Limb (tissue), 2 donors: ENCODE measurements at regions not wholly inside any gene's neighbourhood (a gene's known extent, or its start where the extent isn't known, plus 50 kb on each side); places are given as distances from the start of the nearest gene placed in this dataset.
A peak's percentile ranks its signal among the peaks of the same experiment; 100 is the strongest.

Experiments
- DNase-seq, 2 donors: peaks; one replicate each; pipeline ENCODE4 v3.0.0-alpha.2; 2016; ENCODE audit errors: extremely low spot score in 2 of 2

GRCh38 chr6:1091900-1092299 is 220.0 kb upstream of the FOXQ1 start:
- DNase-seq = no peak

DNA sequence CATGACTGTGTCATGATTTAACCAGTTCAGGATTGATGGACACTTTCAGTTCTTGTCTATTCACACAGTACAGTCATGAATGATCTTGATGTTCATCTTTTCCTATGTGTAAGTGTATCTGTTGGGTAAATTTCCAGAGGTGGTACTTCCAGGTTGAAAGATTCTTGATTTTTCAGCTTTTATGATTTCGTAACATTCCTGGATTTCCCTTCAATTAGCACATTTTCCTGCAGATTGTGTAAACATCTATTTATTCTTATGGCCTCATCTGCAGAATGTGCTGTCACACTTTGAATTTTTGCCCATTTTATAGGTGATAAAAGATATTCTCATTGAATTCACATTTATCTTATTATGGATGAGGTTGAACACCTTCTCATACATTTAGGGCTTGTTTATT is 222.0 kb upstream of the FOXQ1 start:
- no peak for DNase-seq

GRCh38 chr6:1088492-1089001 is 223.4 kb upstream of the FOXQ1 start:
- DNase-seq = no peak

DNA sequence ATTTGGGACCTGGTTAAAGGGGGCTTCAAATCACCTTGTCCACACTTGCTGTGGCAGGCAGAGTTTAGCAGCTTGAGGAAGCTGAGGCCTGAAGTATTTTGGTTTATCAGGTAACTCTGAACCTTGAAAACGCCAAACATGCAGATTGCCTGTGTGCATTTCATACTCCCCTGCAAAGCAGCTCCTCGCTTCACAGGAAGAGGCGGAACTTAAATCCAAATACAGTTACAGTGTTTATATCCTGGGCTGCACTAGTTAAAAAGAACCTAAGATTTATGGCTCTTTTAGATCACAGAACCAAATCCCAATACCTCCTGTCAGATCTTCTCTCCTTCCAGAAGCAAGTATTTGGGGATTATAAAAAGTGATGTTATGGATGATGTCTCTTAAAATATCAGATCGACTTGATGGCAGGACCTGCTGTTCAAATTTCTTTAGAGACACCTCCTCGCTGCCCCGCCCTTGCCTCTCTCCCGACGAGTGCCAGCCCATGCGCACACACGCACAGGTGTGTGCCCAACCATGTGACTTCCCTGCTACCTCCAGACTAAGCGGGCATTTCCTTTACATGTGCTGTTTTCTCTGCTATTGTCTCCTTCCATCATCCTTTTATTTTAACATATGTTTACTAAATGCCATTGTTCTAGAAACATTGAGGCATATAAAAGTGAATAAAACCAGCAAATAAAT is 224.6 kb upstream of the FOXQ1 start:
- DNase-seq = no peak

DNA sequence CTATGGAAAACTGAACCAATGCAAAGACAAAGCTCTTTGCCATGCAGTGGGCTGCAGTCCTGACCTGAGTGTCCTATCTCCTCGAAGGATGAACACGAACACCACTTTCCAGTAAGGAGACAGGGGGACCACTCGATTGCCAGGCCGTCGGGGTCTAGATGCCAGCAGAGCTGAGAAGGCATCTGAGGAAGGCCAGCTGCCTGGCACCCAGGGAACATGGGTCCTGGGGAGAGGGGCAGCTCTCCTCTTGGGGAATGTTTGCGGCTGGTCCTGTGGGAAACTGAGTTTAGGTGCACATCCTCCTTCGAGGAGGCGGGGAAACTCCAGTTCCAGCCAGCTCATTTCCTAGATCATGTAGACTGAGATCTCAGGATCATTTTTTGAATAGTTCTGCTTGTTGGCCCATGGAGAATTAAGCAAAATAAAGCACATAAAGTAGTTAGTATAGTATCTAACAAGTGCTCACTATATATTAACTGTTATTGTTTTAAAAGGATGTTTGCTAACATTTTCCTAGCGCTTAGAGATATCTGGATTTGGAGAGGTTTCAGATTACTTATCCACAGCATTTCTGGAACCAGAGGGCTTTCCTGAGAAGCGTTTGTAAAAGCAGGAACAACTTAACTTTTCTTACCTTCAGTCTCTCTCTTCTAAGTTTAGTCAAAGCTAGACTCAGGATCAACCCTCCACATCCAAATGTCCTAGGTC is 225.3 kb upstream of the FOXQ1 start:
- DNase-seq = no peak

GRCh38 chr6:1082285-1082935 is 229.5 kb upstream of the FOXQ1 start:
- no peak for DNase-seq

DNA sequence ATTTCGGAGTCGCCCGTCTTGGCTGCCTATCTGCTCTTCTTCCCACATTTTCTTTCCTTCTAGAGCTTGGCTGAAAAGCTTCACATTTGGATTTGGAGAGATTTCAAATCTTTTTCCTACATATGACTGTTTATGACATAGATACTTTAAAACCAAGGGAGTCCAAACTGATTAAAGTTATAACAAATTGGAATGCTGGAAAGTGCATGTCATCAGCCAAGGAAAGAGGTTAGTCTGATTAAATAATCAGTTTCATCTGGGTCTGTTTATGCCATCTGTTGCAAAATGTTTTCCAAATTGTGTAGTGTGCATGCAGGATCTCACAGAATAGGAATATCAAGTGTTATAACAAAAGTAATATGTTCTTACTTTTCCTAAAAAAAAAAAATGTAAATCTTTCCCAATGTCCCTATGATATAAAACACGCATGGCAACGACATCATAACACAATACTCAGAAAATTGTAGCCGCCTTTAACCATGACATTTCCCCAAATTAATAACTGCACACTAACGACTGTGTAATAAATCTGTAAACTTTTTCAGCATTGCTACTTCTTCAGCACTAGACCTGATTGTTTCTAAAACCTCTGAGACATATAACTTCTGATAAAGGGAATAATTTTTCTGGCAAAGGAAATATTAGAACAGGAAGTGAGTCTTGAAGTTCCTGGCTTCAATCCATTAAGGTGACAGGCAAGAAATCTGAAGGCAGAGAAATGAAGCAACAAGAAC is 230.2 kb upstream of the FOXQ1 start:
- peak in 1 of 2 donors; percentile 63 for DNase-seq

DNA sequence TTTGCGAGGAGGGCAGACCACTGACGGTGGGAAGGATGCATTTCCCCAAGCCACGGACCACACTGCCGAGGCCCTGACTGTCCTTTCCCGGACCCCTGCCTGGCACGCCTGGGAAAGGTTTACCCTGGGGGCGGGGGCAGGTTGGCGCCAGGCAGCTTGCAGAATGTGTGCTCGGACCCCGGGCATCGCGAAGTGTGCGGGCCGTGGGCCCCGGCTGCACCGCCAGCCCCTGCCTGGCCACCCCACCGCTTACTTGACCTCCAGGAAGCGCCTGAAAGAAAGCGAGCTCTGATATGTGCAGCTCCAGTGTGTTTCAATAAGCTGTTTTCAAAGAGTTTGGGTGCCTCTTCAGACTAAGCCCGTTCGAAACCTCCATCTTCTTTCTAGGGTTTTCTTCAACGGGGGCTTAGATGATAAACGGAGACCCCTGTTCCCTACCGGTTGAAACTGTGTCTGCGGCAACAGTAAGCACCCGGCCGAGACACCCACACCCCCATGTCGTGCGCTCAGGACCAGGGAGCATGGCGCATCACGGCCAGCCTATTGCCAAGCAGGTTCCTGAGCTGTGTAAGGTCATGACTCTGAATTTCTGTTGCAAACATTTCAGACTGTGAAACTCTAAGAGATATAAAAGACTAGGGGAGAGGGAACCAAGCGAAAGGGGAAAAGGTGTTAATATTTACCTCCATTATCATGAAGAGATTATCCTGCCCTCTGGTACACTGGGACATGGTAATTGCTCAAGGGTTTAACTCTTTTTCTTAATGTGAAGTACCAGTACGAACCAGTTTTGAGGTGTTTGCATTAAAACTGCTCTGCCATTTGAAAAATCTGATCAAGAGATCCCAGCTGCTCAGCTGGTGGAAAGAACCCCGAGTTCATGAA is 231.2 kb upstream of the FOXQ1 start:
- no peak for DNase-seq

DNA sequence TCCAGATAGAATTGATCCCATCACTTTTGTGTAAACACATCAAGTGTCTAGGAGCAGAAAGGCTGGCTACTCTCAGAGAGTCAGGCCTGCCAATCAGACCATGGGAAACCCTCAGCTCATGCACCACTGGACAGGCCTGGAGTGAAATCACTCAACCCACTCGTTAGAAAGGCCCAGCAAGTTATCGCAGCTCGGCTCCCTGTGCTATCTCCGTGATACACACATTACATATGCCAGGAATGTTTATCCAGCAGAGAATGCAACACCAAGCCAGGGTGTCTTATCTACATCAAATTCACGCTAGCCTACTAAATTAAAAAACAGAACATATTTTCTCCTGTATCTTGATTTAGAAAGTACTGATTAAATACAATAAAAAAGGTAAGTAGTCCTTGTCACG is 232.4 kb upstream of the FOXQ1 start:
- DNase-seq = no peak

DNA sequence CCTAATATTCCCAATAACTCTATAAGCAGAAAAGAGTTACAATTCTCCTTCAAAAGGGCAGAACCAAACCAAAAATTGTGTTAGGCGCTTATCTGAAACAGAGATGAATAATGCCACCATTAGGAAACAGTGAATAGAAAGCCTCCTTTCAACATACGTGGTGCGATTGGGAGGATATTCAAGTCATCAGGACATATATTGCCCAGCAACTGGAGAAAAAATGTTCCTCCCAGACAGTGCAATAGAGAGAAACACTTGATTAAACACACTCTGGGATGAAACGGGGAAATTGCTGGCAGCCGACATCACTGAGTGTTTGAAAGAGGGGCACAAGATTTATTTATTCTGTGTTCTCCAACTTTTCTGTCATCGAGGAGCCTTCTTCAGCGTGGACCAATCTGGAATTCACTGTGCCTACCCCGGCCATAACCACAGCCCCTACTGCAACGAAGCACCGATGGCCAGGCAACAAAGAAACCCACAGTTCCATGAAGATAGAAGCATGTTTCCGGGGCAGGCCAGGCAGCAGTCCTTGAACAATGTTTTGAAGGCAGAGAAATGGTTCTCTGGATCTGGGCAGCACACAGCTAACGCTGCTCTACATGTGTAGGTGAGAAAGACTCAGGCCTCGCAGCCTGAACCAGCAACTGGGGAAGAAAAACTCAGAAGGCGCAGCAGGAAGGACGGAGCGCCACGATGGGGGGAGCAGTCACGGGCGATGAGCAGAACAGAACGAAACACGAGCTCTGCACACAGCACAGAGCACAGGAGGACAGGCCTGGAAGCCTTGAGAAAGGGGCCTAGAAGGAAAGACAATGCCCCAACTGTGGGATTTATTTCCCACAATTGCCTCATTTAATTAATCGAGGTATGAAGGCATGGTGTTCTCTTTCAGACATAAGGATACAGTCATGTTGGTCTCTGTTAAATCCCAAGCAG is 234.2 kb upstream of the FOXQ1 start:
- DNase-seq = no peak

DNA sequence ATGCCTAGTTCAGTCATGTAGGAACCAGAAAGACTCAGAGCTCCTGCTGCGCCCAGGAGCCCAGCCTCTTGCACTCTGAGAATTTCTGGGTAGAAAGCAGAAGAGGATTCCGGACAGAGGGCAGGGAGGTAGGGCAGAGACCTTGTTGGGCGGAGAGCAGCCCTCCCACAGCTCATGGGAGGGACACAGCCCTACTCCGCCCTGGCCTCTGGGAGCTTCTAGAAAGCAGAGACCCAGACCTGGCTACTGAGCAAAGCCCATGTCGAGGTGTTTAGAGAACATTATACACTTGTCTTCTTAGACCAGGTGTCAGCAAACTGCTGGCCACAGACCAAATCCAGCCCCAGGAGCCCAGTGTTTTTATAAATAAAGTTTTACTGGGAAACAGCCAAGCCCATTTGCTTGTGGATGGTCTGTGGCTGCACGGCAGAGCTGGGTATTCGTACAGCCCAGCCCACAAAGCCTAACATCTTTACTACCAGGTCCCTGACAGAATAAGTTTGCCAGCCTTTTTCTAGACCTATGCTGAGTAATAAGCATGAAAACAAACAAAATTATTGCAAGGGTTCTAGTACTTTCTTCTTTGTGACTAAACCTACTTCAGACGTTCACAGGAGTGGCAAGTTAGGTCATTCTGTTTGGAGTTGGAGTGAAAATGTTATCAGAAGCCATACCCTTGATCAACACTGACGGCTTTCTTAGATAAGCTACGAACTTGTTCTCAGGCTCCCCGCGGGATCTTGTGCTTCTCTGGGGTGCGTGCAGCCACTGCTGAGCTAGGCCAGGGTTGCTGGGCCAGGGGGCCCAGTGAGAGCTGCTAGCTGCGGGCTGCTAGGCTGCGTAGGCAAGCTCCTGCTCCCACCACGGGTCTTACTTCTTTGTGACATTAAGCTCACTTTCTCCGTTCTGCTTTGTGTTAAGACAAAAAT is 235.1 kb upstream of the FOXQ1 start:
- DNase-seq = no peak

DNA sequence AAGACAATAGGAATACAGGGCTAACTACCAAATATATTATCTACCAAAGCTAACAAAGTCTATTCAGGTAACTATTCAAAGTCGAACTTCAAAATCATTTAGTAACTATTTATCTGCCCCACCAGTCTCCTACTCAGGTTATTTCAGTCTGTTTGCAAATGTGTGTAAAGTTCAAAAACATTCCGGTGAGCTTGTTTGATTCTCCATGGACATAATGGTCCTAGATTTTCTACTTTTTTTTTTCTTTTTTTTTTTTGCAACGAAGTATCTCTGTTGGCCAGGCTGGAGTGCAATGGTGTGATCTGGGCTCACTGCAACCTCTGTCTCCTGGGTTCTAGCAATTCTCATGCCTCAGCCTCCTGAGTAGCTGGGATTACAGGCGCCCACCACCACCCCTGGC is 236.0 kb upstream of the FOXQ1 start:
- DNase-seq = no peak

DNA sequence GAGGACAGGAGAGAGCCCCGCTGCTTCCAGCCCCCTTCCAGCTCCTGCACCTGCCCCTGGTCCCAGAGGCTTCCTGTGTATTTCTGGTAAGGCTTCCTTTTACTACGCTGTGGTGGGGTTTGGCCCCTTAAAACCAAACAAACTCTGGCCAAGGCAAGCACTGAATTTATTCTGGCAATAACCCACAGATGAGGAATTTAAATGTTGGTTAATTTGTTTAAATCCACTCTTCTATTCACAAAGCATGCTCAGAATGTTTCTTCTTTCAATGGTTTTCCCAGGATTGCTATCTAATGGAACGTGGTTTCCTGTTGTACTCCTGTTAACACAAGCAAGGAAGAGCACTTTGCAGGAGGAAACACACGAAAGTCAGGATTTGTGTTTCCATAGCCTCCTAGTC is 236.5 kb upstream of the FOXQ1 start:
- DNase-seq = no peak

GRCh38 chr6:1070085-1070521 is 241.8 kb upstream of the FOXQ1 start:
- DNase-seq = no peak

DNA sequence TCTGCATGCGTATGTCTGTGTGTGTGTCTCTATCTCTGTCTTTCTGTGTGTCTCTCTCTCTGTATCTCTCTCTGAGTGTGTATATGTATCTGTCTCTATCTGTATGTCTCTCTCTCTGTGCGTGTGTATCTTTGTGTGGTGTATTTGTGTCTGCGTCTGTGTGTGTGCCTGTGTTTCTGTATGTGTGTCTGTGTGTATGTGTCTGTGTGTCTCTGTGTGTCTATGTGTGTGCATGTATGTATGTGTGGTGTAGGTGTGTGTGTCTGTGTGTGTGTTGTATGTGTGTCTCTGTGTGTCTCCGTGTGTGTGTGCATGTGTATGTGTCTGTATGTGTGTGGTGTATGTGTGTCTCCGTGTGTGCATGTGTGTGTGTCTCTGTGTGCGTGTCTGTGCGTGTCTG is 243.0 kb upstream of the FOXQ1 start:
- DNase-seq = no peak

DNA sequence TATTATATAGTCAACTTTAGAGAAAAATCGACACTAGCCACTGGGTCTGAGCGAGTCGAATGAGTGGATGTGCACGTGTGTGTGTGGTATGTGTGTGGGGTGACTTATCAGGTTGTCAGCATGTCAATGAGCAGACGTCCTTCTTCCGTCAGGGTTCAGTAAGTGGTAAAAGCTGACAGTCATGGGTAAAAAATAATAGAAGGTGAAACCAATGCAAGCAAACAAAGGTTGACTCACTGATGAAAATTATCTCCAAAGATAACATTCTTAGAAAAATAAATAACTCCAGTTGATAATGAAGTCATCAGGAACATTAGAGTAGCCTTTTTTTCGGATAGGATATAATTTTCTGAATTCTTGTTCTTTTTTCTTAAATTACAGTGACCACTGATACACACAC is 243.8 kb upstream of the FOXQ1 start:
- DNase-seq = no peak

GRCh38 chr6:1067346-1067745 is 244.6 kb upstream of the FOXQ1 start:
- no peak for DNase-seq

GRCh38 chr6:1066449-1067090 is 245.3 kb upstream of the FOXQ1 start:
- no peak for DNase-seq
